Brain microvascular endothelial cell (primary cell): ENCODE measurements at regions not wholly inside any gene's neighbourhood (a gene's known extent, or its start where the extent isn't known, plus 50 kb on each side); places are given as distances from the start of the nearest gene placed in this dataset.
"Not testable (repeated sequence)": the region's sequence is repeated elsewhere in the genome, so short reads cannot be mapped to it uniquely, and the experiment has no call there.

Experiments
- DNase-seq: peaks from one replicate; pipeline ENCODE4 v3.0.0-alpha.2; 2020
- H3K27ac ChIP-seq: fragments of 250-450 bp; sonication (Bioruptor Pico); 2 replicates; pipeline ENCODE4 v1.5.1; 2020; ENCODE audit warnings: mild to moderate bottlenecking, moderate library complexity
- H3K27me3 ChIP-seq: fragments of 250-450 bp; sonication (Bioruptor Pico); replicated peaks from 2 replicates; pipeline ENCODE4 v1.5.1; 2020; ENCODE audit warnings: mild to moderate bottlenecking
- H3K36me3 ChIP-seq: fragments of 250-450 bp; sonication (Bioruptor Pico); replicated peaks from 2 replicates; pipeline ENCODE4 v1.5.1; 2020; ENCODE audit warnings: mild to moderate bottlenecking
- H3K4me3 ChIP-seq: 2 replicates; pipeline ENCODE4 v1.5.1; 2011; ENCODE audit warnings: low read depth, mild to moderate bottlenecking, control low read depth, low read length, moderate library complexity
- in situ Hi-C: cut with HindIII; loops from 2 replicates; pipeline ENCODE4 v1.10.0; 2017; ENCODE audit warnings: low sequenced_read_pairs, low pct_ligation_motif_present
- TF ChIP-seq, protein P1 (sequence below): IDR thresholded peaks from 2 replicates; pipeline ENCODE4 v1.5.1; 2011; ENCODE audit warnings: low read depth, mild to moderate bottlenecking, moderate library complexity, low read length, control low read depth, inconsistent platforms; ENCODE audit errors: missing control alignments

DNA sequence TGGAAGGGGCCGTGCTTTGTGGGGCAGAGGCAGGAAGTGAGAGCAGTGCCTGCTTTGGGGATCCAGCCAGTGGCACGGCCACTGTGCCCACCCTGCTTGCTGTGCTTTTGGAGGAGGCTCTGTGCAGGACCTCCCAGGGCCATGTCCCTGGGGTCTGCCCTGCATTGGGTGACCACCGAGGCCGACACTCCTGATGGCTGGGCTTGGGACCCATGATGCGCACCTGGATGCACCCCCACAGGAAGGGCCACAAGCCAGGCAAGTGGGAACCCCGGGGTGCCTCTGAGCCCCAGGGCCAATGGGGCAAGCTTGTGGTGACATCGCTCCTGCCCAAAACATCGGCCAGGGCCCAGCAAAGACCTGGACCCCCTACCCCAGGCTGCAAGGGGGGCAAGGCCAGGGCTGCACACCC, 738.6 kb upstream of the GJE1 start:
- no peaks in the 10 kb centered on the region for H3K27me3 ChIP-seq
- H3K27ac ChIP-seq: no peak overlapping the region
- no peak for DNase-seq
- in situ Hi-C loops: no loop called here
- H3K4me3 ChIP-seq: no peak overlapping the region
- no peaks in the 10 kb centered on the region for H3K36me3 ChIP-seq
- TF ChIP-seq, protein P1, sequence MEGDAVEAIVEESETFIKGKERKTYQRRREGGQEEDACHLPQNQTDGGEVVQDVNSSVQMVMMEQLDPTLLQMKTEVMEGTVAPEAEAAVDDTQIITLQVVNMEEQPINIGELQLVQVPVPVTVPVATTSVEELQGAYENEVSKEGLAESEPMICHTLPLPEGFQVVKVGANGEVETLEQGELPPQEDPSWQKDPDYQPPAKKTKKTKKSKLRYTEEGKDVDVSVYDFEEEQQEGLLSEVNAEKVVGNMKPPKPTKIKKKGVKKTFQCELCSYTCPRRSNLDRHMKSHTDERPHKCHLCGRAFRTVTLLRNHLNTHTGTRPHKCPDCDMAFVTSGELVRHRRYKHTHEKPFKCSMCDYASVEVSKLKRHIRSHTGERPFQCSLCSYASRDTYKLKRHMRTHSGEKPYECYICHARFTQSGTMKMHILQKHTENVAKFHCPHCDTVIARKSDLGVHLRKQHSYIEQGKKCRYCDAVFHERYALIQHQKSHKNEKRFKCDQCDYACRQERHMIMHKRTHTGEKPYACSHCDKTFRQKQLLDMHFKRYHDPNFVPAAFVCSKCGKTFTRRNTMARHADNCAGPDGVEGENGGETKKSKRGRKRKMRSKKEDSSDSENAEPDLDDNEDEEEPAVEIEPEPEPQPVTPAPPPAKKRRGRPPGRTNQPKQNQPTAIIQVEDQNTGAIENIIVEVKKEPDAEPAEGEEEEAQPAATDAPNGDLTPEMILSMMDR: no peak

DNA sequence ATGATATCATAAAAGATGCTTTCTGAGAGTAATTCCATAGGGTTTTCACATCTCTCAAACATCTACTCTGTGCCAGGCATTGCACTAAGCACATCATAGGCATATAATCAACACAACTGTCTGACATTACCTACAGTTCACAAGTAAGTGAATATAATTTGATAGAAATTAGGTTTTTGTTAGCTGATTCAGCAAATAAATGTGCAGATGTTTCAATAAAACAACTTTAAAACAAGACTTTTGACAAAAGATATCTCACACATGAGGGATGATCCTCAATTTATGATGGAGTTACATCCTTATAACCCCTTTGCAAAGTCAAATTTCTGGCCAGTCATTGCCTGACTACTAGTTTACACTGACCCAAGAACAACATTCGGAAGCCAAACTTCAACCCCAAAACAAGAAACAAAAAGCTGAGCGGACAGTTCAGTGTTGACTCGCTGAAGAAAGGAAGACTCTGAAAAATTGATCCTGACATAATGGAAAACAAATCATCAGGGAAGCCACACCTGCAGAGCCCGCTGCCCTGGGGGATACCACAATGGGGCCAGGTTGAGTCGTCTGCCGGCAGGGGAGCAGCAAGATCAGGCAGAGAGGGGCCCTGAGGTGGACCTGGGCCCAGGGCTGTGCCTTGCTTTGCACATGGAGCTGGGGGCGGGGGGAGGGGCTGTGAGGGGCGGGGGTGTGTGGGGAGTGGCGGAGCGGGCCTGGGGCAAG, 739.2 kb upstream of the GJE1 start:
- TF ChIP-seq, protein P1: no peak
- Histone ChIP-seq H3K27me3 (no peaks in the 10 kb centered on the region), H3K4me3 (no peak overlapping the region), H3K27ac (no peak overlapping the region), H3K36me3 (no peaks in the 10 kb centered on the region)
- DNase-seq: no peak
- in situ Hi-C loops: no loop called here

DNA sequence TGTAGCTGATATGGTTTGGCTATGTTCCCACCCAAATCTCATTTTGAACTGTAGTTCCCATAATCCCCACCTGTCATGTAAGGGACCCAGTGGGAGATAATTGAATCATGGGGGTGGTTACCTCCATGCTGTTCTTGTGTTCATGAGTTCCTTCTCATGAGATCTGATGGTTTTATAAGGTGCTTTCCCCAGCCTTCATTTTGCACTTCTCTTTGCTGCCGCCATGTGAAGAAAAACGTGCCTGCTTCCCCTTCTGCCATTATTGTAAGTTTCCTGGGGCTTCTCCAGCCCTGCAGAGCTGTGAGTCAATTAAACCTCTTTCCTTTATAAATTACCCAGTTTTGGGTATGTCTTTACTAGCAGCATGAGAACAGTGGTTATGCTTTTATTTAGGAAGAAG, 741.6 kb upstream of the GJE1 start:
- H3K27me3 ChIP-seq, H3K27ac ChIP-seq, H3K4me3 ChIP-seq, in situ Hi-C loops, H3K36me3 ChIP-seq, DNase-seq: not testable (repeated sequence)

DNA sequence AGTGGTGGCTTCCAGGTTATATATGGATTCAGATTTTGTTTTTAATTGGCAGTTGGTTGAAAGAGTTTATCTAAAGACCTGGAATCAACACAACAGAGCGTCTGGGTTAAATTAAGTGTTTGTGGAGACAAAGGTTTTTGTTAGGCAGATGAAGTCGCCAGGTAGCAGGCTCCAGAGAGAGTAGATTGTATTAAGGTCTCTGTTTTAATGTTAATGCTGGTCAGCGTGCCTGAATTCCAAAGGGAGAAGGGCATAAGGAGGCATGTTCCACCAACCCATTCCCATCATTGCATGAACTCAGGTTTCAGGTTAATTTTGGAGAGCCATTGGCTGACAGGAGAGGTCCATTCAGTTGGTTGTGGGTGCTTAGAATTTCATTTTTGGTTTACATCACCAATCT, 744.1 kb upstream of the GJE1 start:
- Histone ChIP-seq H3K4me3 (no peak overlapping the region), H3K27me3 (no peaks in the 10 kb centered on the region), H3K36me3 (no peaks in the 10 kb centered on the region), H3K27ac (no peak overlapping the region)
- in situ Hi-C loops: no loop called here
- TF ChIP-seq, protein P1: no peak
- no peak for DNase-seq

DNA sequence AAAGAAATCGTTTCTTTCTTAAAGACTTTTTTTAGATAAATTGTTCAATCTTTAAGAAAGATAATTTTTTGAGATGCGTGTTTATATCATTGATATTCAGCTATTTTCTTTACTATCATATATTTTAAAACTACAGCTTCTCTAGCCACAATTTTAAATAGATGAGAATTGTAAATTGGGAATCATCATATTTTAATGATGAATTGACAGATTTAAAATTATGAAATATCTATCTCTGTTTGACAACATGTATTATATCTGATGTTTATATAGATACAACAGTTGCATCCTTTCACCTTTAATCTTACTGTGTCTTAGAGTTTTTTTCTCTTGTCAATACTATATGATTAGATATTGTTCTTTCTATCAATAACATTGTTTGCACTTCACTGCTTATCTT, 762.3 kb upstream of the GJE1 start:
- H3K4me3 ChIP-seq: no peak overlapping the region
- H3K36me3 ChIP-seq: no peaks in the 10 kb centered on the region
- H3K27me3 ChIP-seq: no peaks in the 10 kb centered on the region
- DNase-seq: no peak
- TF ChIP-seq, protein P1: no peak
- no peak overlapping the region for H3K27ac ChIP-seq
- in situ Hi-C loops: no loop called here

DNA sequence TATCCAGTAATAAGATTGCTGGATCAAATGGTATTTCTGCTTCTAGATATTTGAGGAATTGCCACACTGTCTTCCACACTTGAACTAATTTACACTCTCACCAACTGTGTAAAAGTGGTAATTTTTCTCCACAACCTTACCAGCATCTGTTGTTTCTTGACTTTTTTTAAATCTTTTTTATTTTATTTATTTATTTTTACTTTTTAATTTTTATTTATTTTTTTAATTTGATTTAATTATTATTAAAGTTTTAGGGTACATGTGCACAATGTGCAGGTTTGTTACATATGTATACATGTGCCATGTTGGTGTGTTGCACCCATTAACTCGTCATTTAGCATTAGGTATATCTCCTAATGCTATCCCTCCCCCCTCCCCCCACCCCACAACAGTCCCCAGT, 765.9 kb upstream of the GJE1 start:
- H3K36me3 ChIP-seq, H3K27ac ChIP-seq, in situ Hi-C loops, H3K27me3 ChIP-seq, H3K4me3 ChIP-seq, DNase-seq: not testable (repeated sequence)

DNA sequence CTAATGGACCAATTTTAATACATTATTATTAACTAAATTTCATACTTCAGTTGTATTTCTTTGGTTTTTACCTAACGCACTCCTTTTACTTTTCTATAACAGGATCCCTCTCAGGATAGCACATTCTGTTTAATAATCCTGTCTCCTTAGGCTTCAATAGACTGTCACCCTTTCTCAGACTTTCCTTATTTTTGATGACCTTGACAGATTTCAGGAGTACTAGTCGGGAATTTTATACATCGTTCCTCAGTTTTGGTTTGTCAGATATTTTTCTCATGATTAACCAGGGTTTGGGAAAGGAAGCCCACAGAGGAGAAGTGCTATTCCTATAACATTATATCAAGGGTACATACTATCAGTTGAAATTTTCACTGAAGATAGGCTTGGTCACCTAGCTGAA, 768.0 kb upstream of the GJE1 start:
- DNase-seq: no peak
- in situ Hi-C loops: no loop called here
- Histone ChIP-seq H3K27me3 (no peaks in the 10 kb centered on the region), H3K27ac (no peak overlapping the region), H3K36me3 (no peaks in the 10 kb centered on the region), H3K4me3 (no peak overlapping the region)
- TF ChIP-seq, protein P1: no peak
